ENCODE measurements at regions not wholly inside any gene's neighbourhood (a gene's known extent, or its start where the extent isn't known, plus 50 kb on each side); places are given as distances from the start of the nearest gene placed in this dataset.

DNA sequence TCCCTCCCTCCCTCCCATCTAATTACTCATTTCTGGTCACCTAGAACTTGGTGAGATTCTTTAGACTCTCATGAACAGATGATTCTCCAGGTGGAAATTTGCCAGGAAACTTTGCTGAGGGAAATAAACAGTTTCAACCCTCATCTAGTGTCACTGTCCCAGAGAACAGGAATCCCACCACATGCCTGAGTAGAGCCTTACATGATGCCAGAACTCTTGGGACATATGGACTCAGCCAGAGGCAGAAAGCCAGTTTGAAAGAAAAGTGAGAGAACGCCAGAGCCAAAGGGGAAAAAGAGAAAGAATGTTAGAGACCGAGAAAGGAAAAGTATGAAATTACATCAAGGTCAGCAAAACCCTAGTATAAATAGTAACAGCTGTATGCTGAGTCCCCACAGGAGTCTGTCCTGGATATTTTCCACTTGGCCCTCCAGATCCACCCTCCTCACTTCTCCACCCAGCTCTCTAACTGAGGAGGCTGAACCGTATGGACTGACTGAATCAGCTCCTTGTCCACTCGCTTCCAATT lies 127.5 kb upstream of the COL21A1 start:
- TF ChIP-seq, protein P1, sequence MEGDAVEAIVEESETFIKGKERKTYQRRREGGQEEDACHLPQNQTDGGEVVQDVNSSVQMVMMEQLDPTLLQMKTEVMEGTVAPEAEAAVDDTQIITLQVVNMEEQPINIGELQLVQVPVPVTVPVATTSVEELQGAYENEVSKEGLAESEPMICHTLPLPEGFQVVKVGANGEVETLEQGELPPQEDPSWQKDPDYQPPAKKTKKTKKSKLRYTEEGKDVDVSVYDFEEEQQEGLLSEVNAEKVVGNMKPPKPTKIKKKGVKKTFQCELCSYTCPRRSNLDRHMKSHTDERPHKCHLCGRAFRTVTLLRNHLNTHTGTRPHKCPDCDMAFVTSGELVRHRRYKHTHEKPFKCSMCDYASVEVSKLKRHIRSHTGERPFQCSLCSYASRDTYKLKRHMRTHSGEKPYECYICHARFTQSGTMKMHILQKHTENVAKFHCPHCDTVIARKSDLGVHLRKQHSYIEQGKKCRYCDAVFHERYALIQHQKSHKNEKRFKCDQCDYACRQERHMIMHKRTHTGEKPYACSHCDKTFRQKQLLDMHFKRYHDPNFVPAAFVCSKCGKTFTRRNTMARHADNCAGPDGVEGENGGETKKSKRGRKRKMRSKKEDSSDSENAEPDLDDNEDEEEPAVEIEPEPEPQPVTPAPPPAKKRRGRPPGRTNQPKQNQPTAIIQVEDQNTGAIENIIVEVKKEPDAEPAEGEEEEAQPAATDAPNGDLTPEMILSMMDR (IDR thresholded peaks at IDR 0.05), result no peak
- TF ChIP-seq POLR2AphosphoS5 (IDR thresholded peaks at IDR 0.05) (peak; percentile 80), EP300 (IDR thresholded peaks at IDR 0.05) (no peak), POLR2A (IDR thresholded peaks at IDR 0.05) (no peak)
